HCT116 (cell line): ENCODE measurements at regions not wholly inside any gene's neighbourhood (a gene's known extent, or its start where the extent isn't known, plus 50 kb on each side); places are given as distances from the start of the nearest gene placed in this dataset.

ENCODE experiments used
- CBX3 ChIP-seq: IDR thresholded peaks from 2 replicates; pipeline ENCODE4 v1.6.1; 2012; ENCODE audit warnings: low read depth
- EGR1 ChIP-seq: IDR thresholded peaks from 2 replicates; pipeline ENCODE4 v1.6.1; 2012; ENCODE audit warnings: low read depth
- POLR2A ChIP-seq: IDR thresholded peaks from 2 replicates; pipeline ENCODE4 v1.7.0; 2011; ENCODE audit warnings: borderline replicate concordance; ENCODE audit not compliant: insufficient read depth, insufficient read length; ENCODE audit errors: extremely low read depth
- POLR2AphosphoS5 ChIP-seq: IDR thresholded peaks from 2 replicates; pipeline ENCODE4 v1.6.1; 2011; ENCODE audit warnings: mild to moderate bottlenecking, low read depth, low read length, moderate library complexity
- SIN3A ChIP-seq: IDR thresholded peaks from 2 replicates; pipeline ENCODE4 v1.6.1; 2012; ENCODE audit warnings: low read depth
- SRF ChIP-seq: IDR thresholded peaks from 2 replicates; pipeline ENCODE4 v1.6.1; 2012; ENCODE audit warnings: low read depth
- TCF7L2 ChIP-seq: IDR thresholded peaks from 2 replicates; pipeline ENCODE4 v1.7.0; 2011; ENCODE audit warnings: borderline replicate concordance, inconsistent platforms; ENCODE audit not compliant: insufficient read depth, insufficient read length; ENCODE audit errors: extremely low read depth
- YY1 ChIP-seq: IDR thresholded peaks from 2 replicates; pipeline ENCODE4 v1.6.1; 2011; ENCODE audit warnings: low read length, low read depth, moderate library complexity, mild to moderate bottlenecking; ENCODE audit not compliant: insufficient replicate concordance; ENCODE audit errors: extremely low read depth
- TF ChIP-seq, protein P1 (sequence below): IDR thresholded peaks from 2 replicates; pipeline ENCODE4 v1.6.1; 2012
- TF ChIP-seq, protein P2 (sequence below), 3 experiments: fragments of 200-600 bp in 1 of 3; sonication (generic) in 1 of 3; IDR thresholded peaks in 2 of 3; conservative IDR thresholded peaks in 1 of 3; 2 replicates each; pipeline ENCODE4 v1.5.1; 2012 to 2017; ENCODE audit warnings: low read depth in 2 of 3, low read length in 2 of 3, antibody characterized with exemption in 1 of 3, borderline replicate concordance in 1 of 3, control low read depth in 1 of 3, mild to moderate bottlenecking in 1 of 3, mixed read lengths in 1 of 3, mixed run types in 1 of 3, moderate library complexity in 1 of 3; ENCODE audit not compliant: insufficient read depth in 1 of 3

DNA sequence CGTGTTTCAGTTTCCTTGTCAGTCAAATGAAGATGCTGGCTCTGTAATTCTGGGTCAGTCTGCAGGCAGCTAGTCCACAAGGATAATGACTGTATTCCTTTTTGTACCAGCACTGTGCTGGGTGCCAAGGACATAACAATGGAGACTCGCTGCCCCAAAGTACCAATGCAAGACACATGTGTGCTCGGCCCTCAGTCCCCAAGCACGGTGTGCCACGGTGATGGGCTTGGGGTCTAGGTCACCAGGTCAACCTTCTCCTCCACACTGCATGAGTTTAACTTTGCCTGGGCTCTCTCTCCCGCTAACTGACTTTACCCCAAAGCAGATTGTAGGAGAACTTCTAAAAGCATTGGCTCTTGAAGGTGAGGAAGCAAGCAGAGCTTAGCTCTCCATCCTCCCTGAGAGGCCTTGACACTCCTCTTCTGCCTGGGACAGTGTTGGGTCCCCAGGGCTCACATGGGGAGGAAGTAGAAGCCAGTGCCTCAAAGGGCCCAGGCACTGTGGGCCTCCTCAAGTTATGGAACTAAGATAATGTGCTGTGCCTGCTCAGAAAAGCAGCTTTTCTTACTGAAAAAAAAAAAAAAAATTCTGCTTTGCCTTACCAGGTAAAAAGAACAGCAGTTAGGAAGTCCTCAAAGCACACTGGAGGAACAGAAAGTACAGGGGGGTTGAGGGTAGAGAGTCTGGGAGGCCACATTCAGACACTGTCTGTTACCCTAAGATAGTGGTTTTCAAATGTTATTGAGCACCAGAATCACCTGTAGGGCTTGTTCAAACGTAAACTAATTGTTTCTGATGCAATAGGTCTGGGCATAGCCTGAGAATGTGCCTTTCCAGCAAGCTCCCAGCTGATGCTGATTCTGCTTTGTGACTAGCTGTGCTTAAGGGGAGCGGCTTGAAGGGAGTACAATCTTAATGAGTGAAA, 276.4 kb upstream of the CXCR4 start:
- TF ChIP-seq, protein P1, sequence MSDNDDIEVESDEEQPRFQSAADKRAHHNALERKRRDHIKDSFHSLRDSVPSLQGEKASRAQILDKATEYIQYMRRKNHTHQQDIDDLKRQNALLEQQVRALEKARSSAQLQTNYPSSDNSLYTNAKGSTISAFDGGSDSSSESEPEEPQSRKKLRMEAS = no peak
- TF ChIP-seq CBX3 = no peak
- no peak for TF ChIP-seq SRF
- TF ChIP-seq TCF7L2 = no peak
- TF ChIP-seq YY1 = no peak
- TF ChIP-seq, protein P2, sequence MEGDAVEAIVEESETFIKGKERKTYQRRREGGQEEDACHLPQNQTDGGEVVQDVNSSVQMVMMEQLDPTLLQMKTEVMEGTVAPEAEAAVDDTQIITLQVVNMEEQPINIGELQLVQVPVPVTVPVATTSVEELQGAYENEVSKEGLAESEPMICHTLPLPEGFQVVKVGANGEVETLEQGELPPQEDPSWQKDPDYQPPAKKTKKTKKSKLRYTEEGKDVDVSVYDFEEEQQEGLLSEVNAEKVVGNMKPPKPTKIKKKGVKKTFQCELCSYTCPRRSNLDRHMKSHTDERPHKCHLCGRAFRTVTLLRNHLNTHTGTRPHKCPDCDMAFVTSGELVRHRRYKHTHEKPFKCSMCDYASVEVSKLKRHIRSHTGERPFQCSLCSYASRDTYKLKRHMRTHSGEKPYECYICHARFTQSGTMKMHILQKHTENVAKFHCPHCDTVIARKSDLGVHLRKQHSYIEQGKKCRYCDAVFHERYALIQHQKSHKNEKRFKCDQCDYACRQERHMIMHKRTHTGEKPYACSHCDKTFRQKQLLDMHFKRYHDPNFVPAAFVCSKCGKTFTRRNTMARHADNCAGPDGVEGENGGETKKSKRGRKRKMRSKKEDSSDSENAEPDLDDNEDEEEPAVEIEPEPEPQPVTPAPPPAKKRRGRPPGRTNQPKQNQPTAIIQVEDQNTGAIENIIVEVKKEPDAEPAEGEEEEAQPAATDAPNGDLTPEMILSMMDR (IDR thresholded peaks at IDR 0.05 in 2 of 3, conservative IDR thresholded peaks at IDR 0.05 in 1 of 3; ENCODE audit: borderline replicate concordance in 1 of 3, insufficient read depth in 1 of 3, low read depth in 2 of 3, low read length in 2 of 3) = no peak
- no peak for TF ChIP-seq POLR2AphosphoS5
- TF ChIP-seq POLR2A = no peak
- no peak for TF ChIP-seq EGR1
- TF ChIP-seq SIN3A = no peak
